Endodermal cell (in vitro differentiated cells): ENCODE measurements at regions not wholly inside any gene's neighbourhood (a gene's known extent, or its start where the extent isn't known, plus 50 kb on each side); places are given as distances from the start of the nearest gene placed in this dataset.

ENCODE experiments used
- DNase-seq: peaks from one replicate; pipeline ENCODE4 v3.0.0-alpha.2; 2017
- H3K27ac ChIP-seq: 2 replicates; pipeline ENCODE4 v1.5.1; 2013; ENCODE audit warnings: mild to moderate bottlenecking, low read depth, low read length, moderate library complexity
- H3K27me3 ChIP-seq: 2 replicates; pipeline ENCODE4 v1.6.1; 2013; ENCODE audit warnings: mild to moderate bottlenecking, low read length, moderate library complexity; ENCODE audit not compliant: insufficient read depth, control insufficient read depth, poor library complexity, severe bottlenecking
- H3K36me3 ChIP-seq: 2 replicates; pipeline ENCODE4 v1.7.0; 2013; ENCODE audit warnings: mild to moderate bottlenecking, low read length, moderate library complexity; ENCODE audit not compliant: control insufficient read depth, insufficient read depth
- H3K4me1 ChIP-seq: one replicate; pipeline ENCODE4 v1.7.0; 2013; ENCODE audit warnings: low read length; ENCODE audit not compliant: control insufficient read depth, insufficient read depth
- H3K4me3 ChIP-seq: 2 replicates; pipeline ENCODE4 v1.5.1; 2013; ENCODE audit warnings: mild to moderate bottlenecking, low read length, moderate library complexity
- H3K9ac ChIP-seq: 2 replicates; pipeline ENCODE4 v1.6.1; 2013; ENCODE audit warnings: mild to moderate bottlenecking, low read length, moderate library complexity; ENCODE audit not compliant: poor library complexity, severe bottlenecking; ENCODE audit errors: extremely low read depth
- H3K9me3 ChIP-seq: 2 replicates; pipeline ENCODE4 v1.6.1; 2013; ENCODE audit warnings: mild to moderate bottlenecking, low read length, moderate library complexity; ENCODE audit not compliant: control insufficient read depth
- H3K27ac Mint-ChIP-seq: 2 replicates; pipeline ENCODE4 v1.8.0; 2020; ENCODE audit warnings: mixed read lengths
- H3K27me3 Mint-ChIP-seq: 2 replicates; pipeline ENCODE4 v1.8.0; 2021; ENCODE audit warnings: mild to moderate bottlenecking, mixed read lengths; ENCODE audit not compliant: insufficient read depth
- H3K36me3 Mint-ChIP-seq: 2 replicates; pipeline ENCODE4 v1.8.0; 2020; ENCODE audit warnings: low read depth, mixed read lengths
- H3K4me1 Mint-ChIP-seq: 2 replicates; pipeline ENCODE4 v1.8.0; 2020; ENCODE audit warnings: mixed read lengths
- H3K4me3 Mint-ChIP-seq: 2 replicates; pipeline ENCODE4 v1.8.0; 2020; ENCODE audit warnings: mild to moderate bottlenecking, moderate library complexity, mixed read lengths
- H3K9me3 Mint-ChIP-seq: 2 replicates; pipeline ENCODE4 v1.8.0; 2020; ENCODE audit warnings: mild to moderate bottlenecking, mixed read lengths
- WGBS, 2 experiments: methylation state at CpG; one replicate each; pipeline versions ENCODE4 v1.1.5 to v1.1.7; 2013; ENCODE audit warnings: missing lambda C conversion rate in 2 of 2, mixed read lengths in 1 of 2; ENCODE audit not compliant: insufficient coverage in 1 of 2, insufficient read length in 1 of 2; 5-methylcytosine and 5-hydroxymethylcytosine counted together
- TF ChIP-seq, protein P1 (sequence below): fragments of 200-600 bp; sonication (generic); conservative IDR thresholded peaks from 2 replicates; pipeline ENCODE4 v1.5.0; 2021; ENCODE audit warnings: antibody characterized with exemption, mild to moderate bottlenecking

DNA sequence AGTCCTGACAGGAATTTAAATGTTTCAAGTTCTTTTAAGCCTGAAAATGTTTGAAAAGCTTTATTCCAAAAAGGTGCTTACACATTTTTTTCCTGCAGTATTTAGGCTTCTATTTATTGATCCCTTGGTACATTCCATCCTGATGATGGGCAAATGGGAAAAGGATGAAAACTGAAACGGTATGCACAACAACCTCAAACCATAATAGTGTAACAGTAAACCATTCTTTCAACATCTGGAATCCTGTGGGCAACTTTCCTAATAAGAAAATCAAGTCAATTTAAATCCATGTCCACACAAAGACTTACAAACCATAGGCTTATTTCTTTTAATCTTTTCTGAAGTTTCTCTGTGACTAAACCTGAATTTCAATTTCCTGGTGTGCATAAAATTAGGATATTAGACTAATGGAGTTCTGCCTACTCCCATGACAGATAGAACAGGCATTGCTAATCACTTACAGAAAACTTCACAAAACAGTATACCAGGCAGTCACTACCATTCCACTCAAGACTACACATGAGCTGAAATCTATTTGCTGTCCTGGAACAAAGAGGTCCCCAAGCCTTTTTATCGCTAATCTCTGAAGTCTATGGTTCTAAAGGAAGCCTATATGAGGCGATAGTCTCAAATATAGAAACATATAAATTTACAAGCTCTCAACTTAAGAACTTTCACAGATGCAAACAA, 103.3 kb downstream of the DLEU7 start:
- peaks cover 8% of the 10 kb centered on the region for H3K4me1 Mint-ChIP-seq
- Histone ChIP-seq H3K9ac (no peak overlapping the region), H3K4me1 (peaks cover 5% of the 10 kb centered on the region), H3K27ac (no peak overlapping the region), H3K4me3 (no peak overlapping the region), H3K9me3 (no peaks in the 10 kb centered on the region), H3K27me3 (no peaks in the 10 kb centered on the region), H3K36me3 (no peaks in the 10 kb centered on the region)
- TF ChIP-seq, protein P1, sequence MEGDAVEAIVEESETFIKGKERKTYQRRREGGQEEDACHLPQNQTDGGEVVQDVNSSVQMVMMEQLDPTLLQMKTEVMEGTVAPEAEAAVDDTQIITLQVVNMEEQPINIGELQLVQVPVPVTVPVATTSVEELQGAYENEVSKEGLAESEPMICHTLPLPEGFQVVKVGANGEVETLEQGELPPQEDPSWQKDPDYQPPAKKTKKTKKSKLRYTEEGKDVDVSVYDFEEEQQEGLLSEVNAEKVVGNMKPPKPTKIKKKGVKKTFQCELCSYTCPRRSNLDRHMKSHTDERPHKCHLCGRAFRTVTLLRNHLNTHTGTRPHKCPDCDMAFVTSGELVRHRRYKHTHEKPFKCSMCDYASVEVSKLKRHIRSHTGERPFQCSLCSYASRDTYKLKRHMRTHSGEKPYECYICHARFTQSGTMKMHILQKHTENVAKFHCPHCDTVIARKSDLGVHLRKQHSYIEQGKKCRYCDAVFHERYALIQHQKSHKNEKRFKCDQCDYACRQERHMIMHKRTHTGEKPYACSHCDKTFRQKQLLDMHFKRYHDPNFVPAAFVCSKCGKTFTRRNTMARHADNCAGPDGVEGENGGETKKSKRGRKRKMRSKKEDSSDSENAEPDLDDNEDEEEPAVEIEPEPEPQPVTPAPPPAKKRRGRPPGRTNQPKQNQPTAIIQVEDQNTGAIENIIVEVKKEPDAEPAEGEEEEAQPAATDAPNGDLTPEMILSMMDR: no peak
- H3K36me3 Mint-ChIP-seq: no peaks in the 10 kb centered on the region
- H3K4me3 Mint-ChIP-seq: no peak overlapping the region
- DNase-seq: no peak
- no peak overlapping the region for H3K27ac Mint-ChIP-seq
- H3K9me3 Mint-ChIP-seq: no peaks in the 10 kb centered on the region
- peaks cover 4% of the 10 kb centered on the region for H3K27me3 Mint-ChIP-seq
- 70% methylated on average over 3 of the region's 3 CpGs; no CpG with 5 or more reads in 1 of the 2 experiments for WGBS, 2 experiments

GRCh38 chr13:50742353-50742752, 101.1 kb downstream of the DLEU7 start:
- H3K27ac ChIP-seq: no peak overlapping the region
- no peak overlapping the region for H3K4me3 ChIP-seq
- 91 to 100% methylated on average over 1 to 2 of the region's 2 CpGs for WGBS, 2 experiments
- H3K9me3 Mint-ChIP-seq: no peaks in the 10 kb centered on the region
- peaks cover 5% of the 10 kb centered on the region for H3K4me1 ChIP-seq
- H3K27me3 ChIP-seq: no peaks in the 10 kb centered on the region
- no peak for DNase-seq
- peaks cover 8% of the 10 kb centered on the region for H3K4me1 Mint-ChIP-seq
- no peaks in the 10 kb centered on the region for H3K36me3 Mint-ChIP-seq
- no peak overlapping the region for H3K4me3 Mint-ChIP-seq
- TF ChIP-seq, protein P1: no peak
- H3K27me3 Mint-ChIP-seq: peaks cover 1% of the 10 kb centered on the region
- H3K9ac ChIP-seq: no peak overlapping the region
- H3K27ac Mint-ChIP-seq: no peak overlapping the region
- H3K36me3 ChIP-seq: no peaks in the 10 kb centered on the region
- no peaks in the 10 kb centered on the region for H3K9me3 ChIP-seq

DNA sequence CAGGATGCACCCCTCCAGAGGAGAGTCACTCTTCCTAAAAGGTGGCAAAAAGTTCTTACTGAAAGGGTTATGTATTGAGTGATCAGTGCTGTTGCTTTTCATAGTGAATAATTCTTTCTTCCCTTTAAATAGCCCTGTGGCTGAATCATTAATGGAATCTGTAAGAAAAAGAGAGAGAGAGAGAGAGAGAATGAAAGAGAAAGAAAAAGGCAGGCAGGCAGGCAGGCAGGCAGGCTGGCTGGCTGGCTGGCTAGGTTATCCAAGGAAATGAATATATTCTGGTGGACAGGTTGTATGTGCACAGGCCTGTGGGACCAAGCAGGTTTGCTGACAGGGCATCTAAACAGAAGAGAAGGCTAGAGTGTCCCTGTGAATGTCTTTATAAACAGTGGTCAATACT, 100.5 kb downstream of the DLEU7 start:
- peaks cover 3% of the 10 kb centered on the region for H3K4me1 Mint-ChIP-seq
- H3K36me3 Mint-ChIP-seq: no peaks in the 10 kb centered on the region
- H3K9me3 ChIP-seq: no peaks in the 10 kb centered on the region
- H3K9me3 Mint-ChIP-seq: no peaks in the 10 kb centered on the region
- no peak overlapping the region for H3K27ac ChIP-seq
- no peaks in the 10 kb centered on the region for H3K27me3 ChIP-seq
- TF ChIP-seq, protein P1: no peak
- no peak for DNase-seq
- H3K36me3 ChIP-seq: no peaks in the 10 kb centered on the region
- H3K4me3 ChIP-seq: no peak overlapping the region
- H3K4me1 ChIP-seq: peaks cover 4% of the 10 kb centered on the region
- H3K27me3 Mint-ChIP-seq: peaks cover 1% of the 10 kb centered on the region
- H3K4me3 Mint-ChIP-seq: no peak overlapping the region
- no peak overlapping the region for H3K27ac Mint-ChIP-seq
- no peak overlapping the region for H3K9ac ChIP-seq
